Keratinocyte (primary cell): ENCODE measurements at regions not wholly inside any gene's neighbourhood (a gene's known extent, or its start where the extent isn't known, plus 50 kb on each side); places are given as distances from the start of the nearest gene placed in this dataset.

Experiments used
- EZH2 ChIP-seq: IDR thresholded peaks from one replicate; pipeline ENCODE4 v1.6.1; 2012; ENCODE audit warnings: inconsistent platforms, mild to moderate bottlenecking, low read length, moderate library complexity
- TF ChIP-seq, protein P1 (sequence below), 3 experiments: IDR thresholded peaks in 1 of 3; conservative IDR thresholded peaks in 1 of 3; optimal IDR thresholded peaks in 1 of 3; 2 replicates in 2 of 3; 3 replicates in 1 of 3; pipeline versions ENCODE3 to v1.5.1; 2011; ENCODE audit warnings: low read length in 3 of 3, mild to moderate bottlenecking in 3 of 3, moderate library complexity in 2 of 3, control low read depth in 1 of 3, inconsistent platforms in 1 of 3; ENCODE audit not compliant: insufficient read depth in 2 of 3; ENCODE audit errors: extremely low read depth in 1 of 3

DNA sequence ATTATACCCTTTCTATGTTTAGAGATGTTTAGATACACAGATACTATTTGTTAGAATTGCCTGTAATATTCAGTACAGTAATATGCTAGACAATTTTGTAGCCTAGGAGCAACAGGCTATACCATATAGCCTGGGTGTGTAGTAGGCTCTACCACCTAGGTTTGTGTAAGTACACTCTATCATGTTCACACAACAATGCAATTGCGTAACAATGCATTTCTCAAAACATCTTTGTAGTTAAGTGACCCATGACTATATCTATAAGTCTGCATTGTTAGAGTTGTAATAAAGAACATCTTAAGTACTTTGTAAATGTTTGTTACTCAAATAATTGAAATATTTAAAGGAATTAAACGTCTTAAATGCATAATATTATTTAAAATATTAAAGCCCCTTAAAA lies 379.3 kb downstream of the PPP3CA start:
- TF ChIP-seq, protein P1, sequence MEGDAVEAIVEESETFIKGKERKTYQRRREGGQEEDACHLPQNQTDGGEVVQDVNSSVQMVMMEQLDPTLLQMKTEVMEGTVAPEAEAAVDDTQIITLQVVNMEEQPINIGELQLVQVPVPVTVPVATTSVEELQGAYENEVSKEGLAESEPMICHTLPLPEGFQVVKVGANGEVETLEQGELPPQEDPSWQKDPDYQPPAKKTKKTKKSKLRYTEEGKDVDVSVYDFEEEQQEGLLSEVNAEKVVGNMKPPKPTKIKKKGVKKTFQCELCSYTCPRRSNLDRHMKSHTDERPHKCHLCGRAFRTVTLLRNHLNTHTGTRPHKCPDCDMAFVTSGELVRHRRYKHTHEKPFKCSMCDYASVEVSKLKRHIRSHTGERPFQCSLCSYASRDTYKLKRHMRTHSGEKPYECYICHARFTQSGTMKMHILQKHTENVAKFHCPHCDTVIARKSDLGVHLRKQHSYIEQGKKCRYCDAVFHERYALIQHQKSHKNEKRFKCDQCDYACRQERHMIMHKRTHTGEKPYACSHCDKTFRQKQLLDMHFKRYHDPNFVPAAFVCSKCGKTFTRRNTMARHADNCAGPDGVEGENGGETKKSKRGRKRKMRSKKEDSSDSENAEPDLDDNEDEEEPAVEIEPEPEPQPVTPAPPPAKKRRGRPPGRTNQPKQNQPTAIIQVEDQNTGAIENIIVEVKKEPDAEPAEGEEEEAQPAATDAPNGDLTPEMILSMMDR (optimal IDR thresholded peaks at IDR 0.05 in 1 of 3, IDR thresholded peaks at IDR 0.05 in 1 of 3, conservative IDR thresholded peaks at IDR 0.05 in 1 of 3; ENCODE audit: extremely low read depth in 1 of 3, insufficient read depth in 2 of 3, low read length in 3 of 3): no peak
- TF ChIP-seq EZH2: no peak
